NB4 (cell line): ENCODE measurements at regions not wholly inside any gene's neighbourhood (a gene's known extent, or its start where the extent isn't known, plus 50 kb on each side); places are given as distances from the start of the nearest gene placed in this dataset.

Source experiments
- DNase-seq: peaks from one replicate; pipeline ENCODE4 v3.0.0; 2010; ENCODE audit warnings: low read depth
- H3K4me3 ChIP-seq: one replicate; pipeline ENCODE4 v1.5.1; 2011; ENCODE audit warnings: mild to moderate bottlenecking, low read depth, low read length, moderate library complexity
- MYC ChIP-seq: IDR thresholded peaks from 2 replicates; pipeline ENCODE4 v1.6.1; 2011; ENCODE audit warnings: low read depth, low read length
- POLR2A ChIP-seq: IDR thresholded peaks from 2 replicates; pipeline ENCODE4 v1.6.1; 2011; ENCODE audit warnings: mild to moderate bottlenecking; ENCODE audit not compliant: insufficient read length; ENCODE audit errors: extremely low read depth
- TF ChIP-seq, protein P1 (sequence below): IDR thresholded peaks from one replicate; pipeline ENCODE4 v1.5.1; 2012; ENCODE audit warnings: low read depth, low read length
- TF ChIP-seq, protein P2 (sequence below): IDR thresholded peaks from 2 replicates; pipeline ENCODE4 v1.6.1; 2011; ENCODE audit warnings: low read depth, low read length

DNA sequence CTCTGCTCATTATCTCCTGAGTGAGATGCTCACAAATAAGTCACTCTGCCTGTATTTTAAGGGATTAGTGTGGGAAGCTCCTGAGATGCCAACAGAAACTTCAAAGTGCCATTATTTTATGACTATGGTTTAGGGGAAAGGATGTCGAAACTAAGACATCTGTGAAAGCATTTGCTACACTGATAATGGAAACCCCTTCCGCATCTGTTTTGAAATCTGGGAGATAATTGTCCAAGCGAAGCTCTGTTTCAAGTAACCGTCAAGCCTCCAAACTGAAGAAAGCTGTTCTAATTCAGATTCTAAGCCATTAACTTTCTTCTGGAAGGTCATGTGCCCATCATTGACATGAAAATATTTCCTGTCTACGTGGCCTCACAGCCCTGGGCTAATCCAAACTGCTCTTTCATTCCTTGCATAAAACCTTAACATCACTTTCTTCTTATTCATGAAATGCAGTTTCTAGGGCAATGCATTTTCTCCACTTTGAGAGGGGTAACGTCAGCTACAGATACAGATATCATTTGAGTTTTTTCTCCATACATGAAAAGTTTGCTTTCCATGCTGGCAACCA is 932.0 kb downstream of the C6orf118 start:
- H3K4me3 ChIP-seq = no peak overlapping the region
- TF ChIP-seq, protein P1, sequence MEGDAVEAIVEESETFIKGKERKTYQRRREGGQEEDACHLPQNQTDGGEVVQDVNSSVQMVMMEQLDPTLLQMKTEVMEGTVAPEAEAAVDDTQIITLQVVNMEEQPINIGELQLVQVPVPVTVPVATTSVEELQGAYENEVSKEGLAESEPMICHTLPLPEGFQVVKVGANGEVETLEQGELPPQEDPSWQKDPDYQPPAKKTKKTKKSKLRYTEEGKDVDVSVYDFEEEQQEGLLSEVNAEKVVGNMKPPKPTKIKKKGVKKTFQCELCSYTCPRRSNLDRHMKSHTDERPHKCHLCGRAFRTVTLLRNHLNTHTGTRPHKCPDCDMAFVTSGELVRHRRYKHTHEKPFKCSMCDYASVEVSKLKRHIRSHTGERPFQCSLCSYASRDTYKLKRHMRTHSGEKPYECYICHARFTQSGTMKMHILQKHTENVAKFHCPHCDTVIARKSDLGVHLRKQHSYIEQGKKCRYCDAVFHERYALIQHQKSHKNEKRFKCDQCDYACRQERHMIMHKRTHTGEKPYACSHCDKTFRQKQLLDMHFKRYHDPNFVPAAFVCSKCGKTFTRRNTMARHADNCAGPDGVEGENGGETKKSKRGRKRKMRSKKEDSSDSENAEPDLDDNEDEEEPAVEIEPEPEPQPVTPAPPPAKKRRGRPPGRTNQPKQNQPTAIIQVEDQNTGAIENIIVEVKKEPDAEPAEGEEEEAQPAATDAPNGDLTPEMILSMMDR = no peak
- no peak for TF ChIP-seq POLR2A
- TF ChIP-seq, protein P2, sequence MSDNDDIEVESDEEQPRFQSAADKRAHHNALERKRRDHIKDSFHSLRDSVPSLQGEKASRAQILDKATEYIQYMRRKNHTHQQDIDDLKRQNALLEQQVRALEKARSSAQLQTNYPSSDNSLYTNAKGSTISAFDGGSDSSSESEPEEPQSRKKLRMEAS = no peak
- TF ChIP-seq MYC = no peak
- DNase-seq = no peak

DNA sequence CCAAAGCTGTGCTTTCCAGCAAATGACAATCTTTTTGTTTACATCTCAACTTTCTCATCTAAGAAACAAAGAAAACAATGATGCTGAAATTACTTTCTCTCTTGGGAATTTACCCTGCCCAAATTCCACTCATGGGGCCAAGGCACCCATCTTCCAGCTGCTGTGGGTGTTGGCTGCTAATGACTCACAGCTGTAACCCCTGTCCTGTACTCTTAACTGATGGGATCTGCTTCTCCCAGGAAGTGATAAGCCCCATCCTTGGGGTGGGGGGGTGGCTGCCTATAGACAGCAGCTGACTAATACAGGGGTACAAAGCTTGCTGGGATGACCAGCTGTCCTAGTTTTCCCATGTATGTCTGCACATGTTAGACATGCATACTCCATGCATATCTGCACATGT is 938.6 kb downstream of the C6orf118 start:
- no peak overlapping the region for H3K4me3 ChIP-seq
- DNase-seq = no peak
- TF ChIP-seq, protein P2 = no peak
- TF ChIP-seq MYC = no peak
- TF ChIP-seq, protein P1 = no peak
- no peak for TF ChIP-seq POLR2A

DNA sequence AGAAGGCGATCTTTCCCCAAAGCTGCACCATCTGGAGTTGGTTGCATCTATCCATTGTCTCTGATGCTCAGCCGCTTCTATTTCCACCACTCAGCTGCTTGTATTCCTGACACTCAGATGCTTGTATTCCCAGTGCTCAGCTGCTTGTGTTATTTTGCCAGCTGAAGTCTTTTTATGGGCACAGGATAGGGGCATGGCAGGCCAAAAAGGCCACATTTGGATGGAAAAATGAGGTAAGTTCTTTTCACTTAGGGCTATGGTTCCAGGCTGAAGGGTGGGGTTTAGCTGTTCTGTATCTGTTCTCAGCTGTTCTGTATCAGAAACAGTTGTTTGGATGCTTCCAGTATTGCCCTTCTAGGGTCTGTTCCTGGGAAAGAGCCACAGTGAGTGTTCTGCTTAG is 944.9 kb downstream of the QKI start:
- no peak for DNase-seq
- TF ChIP-seq, protein P1 = no peak
- TF ChIP-seq MYC (no peak), POLR2A (no peak)
- TF ChIP-seq, protein P2 = no peak
- H3K4me3 ChIP-seq = no peak overlapping the region

DNA sequence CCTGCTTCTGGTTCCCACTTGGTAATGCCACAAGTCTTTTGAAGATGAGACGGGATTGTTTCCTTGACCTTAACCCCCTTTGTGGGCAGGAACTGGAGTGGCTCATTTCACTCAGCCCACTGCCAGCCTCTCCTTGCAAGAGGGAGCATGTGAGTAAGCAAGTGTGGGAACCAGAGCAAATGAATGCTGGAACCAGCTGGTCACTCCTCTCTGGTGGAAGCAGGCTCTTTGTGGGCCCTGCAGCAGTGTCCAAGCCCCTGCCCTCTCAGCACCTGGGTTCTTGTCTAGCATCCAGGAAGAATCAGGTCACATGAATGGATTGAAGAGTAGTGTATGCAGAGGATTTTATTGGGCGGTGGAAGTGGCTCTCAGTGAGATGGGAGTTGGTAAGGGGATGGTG is 944.5 kb downstream of the QKI start:
- no peak overlapping the region for H3K4me3 ChIP-seq
- DNase-seq = no peak
- TF ChIP-seq MYC (no peak), POLR2A (no peak)
- TF ChIP-seq, protein P2 = no peak
- TF ChIP-seq, protein P1 = no peak

DNA sequence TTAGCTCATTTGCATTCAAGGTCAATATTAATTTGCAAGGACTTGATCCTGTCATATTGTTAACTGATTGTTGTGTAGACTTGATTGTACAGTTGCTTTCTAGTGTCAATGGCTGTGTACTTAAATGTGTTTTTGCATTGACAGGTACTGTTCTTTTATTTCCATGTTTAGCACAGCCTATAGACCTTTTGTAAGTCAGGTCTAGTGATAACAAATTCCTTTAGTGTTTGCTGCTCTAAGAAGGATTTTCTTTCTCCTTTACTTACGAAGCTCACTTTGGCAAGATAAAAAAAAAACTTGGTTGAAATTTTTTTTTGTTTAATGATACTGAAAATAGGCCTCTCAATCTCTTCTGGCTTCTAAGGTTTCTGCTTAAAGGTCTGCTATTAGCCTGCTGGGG is 942.3 kb downstream of the QKI start:
- H3K4me3 ChIP-seq = no peak overlapping the region
- no peak for DNase-seq
- TF ChIP-seq POLR2A (no peak), MYC (no peak)
- TF ChIP-seq, protein P1 = no peak
- TF ChIP-seq, protein P2 = no peak

DNA sequence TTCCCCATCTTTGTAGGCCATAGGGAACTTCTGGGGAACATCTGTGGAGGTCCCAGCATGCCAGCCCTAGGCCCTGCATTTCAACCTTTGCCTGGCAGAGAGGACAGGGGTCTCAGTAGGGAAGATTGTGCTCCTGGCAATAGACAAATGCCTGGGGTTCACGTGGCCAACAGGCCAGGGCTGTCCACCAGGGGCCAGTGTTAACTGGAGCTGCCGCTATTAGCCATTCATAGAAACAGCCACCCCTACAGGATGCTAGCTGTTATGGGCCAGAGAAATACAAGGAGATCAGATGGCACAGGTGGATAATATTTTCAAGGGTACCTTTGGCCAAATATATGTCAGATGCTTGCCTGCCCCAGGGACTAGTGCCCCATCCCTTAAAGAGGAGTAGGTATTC is 932.9 kb downstream of the QKI start:
- DNase-seq = no peak
- TF ChIP-seq, protein P1 = no peak
- TF ChIP-seq POLR2A (no peak), MYC (no peak)
- TF ChIP-seq, protein P2 = no peak
- H3K4me3 ChIP-seq = no peak overlapping the region
